Testis (tissue), 2 donors: ENCODE measurements at regions not wholly inside any gene's neighbourhood (a gene's known extent, or its start where the extent isn't known, plus 50 kb on each side); places are given as distances from the start of the nearest gene placed in this dataset.

Source experiments
- POLR2A ChIP-seq: fragments of 450-650 bp; IDR thresholded peaks from one replicate; pipeline ENCODE4 v1.6.1; 2017; ENCODE audit warnings: antibody characterized with exemption, mild to moderate bottlenecking, moderate library complexity
- TF ChIP-seq, protein P1 (sequence below), 3 experiments: fragments of 450-650 bp in 2 of 3; fragments of 200-600 bp in 1 of 3; sonication (generic) in 1 of 3; IDR thresholded peaks; one replicate each; pipeline ENCODE4 v1.5.1; 2016 to 2019; ENCODE audit warnings: antibody characterized with exemption in 3 of 3, mild to moderate bottlenecking in 2 of 3, moderate library complexity in 1 of 3

DNA sequence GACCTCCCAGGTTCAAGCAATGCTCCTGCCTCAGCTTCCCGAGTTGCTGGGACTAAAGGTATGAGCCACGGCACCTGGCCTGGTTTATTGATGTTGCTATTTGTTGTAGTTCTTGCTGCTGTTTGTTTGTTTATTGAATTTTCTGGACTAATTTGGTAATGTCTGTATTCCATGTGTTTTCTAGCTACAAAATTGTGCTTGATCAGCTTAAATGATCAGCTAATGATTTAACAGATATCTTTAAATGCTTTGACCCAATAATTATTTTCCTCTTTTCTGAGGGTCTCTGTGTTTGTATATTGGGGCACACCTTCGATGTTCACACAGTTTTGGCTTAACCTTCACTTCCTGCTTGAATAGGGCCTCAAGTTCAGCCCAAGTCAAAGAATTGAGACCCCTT is 488.1 kb upstream of the HTR2C start:
- TF ChIP-seq, protein P1, sequence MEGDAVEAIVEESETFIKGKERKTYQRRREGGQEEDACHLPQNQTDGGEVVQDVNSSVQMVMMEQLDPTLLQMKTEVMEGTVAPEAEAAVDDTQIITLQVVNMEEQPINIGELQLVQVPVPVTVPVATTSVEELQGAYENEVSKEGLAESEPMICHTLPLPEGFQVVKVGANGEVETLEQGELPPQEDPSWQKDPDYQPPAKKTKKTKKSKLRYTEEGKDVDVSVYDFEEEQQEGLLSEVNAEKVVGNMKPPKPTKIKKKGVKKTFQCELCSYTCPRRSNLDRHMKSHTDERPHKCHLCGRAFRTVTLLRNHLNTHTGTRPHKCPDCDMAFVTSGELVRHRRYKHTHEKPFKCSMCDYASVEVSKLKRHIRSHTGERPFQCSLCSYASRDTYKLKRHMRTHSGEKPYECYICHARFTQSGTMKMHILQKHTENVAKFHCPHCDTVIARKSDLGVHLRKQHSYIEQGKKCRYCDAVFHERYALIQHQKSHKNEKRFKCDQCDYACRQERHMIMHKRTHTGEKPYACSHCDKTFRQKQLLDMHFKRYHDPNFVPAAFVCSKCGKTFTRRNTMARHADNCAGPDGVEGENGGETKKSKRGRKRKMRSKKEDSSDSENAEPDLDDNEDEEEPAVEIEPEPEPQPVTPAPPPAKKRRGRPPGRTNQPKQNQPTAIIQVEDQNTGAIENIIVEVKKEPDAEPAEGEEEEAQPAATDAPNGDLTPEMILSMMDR (IDR thresholded peaks at IDR 0.05): no peak
- TF ChIP-seq POLR2A: no peak
